SK-N-SH treated with all-trans-retinoic acid at 6 μM for 48 hours (cell line): ENCODE measurements at regions not wholly inside any gene's neighbourhood (a gene's known extent, or its start where the extent isn't known, plus 50 kb on each side); places are given as distances from the start of the nearest gene placed in this dataset.
A peak's percentile ranks its signal among the peaks of the same experiment; 100 is the strongest.

ENCODE experiments used
- ATAC-seq: fragments of 200-7000 bp; cut with Tn5 transposase; 3 replicates; pipeline ENCODE4 v1.9.1; 2020; ENCODE audit warnings: mild to moderate bottlenecking, moderate library complexity
- ARNTL ChIP-seq: fragments of 450-650 bp; formaldehyde crosslinking; IDR thresholded peaks from 2 replicates; pipeline ENCODE4 v1.5.0; 2020; ENCODE audit warnings: low read depth, mild to moderate bottlenecking, moderate library complexity, borderline replicate concordance
- BACH2 ChIP-seq: fragments of 250-450 bp; sonication (Bioruptor Pico); IDR thresholded peaks from 2 replicates; pipeline ENCODE4 v1.9.0; 2021; ENCODE audit warnings: mild to moderate bottlenecking, borderline replicate concordance
- CREB5 ChIP-seq: fragments of 250-450 bp; sonication (Bioruptor Pico); IDR thresholded peaks from 2 replicates; pipeline ENCODE4 v1.5.1; 2020; ENCODE audit warnings: low read depth, mild to moderate bottlenecking, moderate library complexity
- CSRNP3 ChIP-seq: fragments of 250-450 bp; sonication (Bioruptor Pico); IDR thresholded peaks from 2 replicates; pipeline ENCODE4 v1.5.1; 2021; ENCODE audit warnings: mild to moderate bottlenecking, moderate library complexity
- ISL1 ChIP-seq: fragments of 250-450 bp; sonication (Bioruptor Pico); IDR thresholded peaks from 2 replicates; pipeline ENCODE4 v2.1.2; 2022; ENCODE audit warnings: mild to moderate bottlenecking, moderate library complexity
- OSR1 ChIP-seq: fragments of 250-450 bp; sonication (Bioruptor Pico); IDR thresholded peaks from 2 replicates; pipeline ENCODE4 v1.8.0; 2022; ENCODE audit warnings: moderate library complexity, mild to moderate bottlenecking, inconsistent platforms
- PATZ1 ChIP-seq: fragments of 250-450 bp; sonication (Bioruptor Pico); IDR thresholded peaks from 2 replicates; pipeline ENCODE4 v1.8.0; 2020; ENCODE audit warnings: mild to moderate bottlenecking, moderate library complexity, borderline replicate concordance
- POU6F1 ChIP-seq: fragments of 250-450 bp; sonication (Bioruptor Pico); IDR thresholded peaks from 2 replicates; pipeline ENCODE4 v1.8.0; 2021; ENCODE audit warnings: low read depth, mild to moderate bottlenecking, moderate library complexity, borderline replicate concordance
- PPARA ChIP-seq: fragments of 250-450 bp; sonication (Bioruptor Pico); IDR thresholded peaks from 2 replicates; pipeline ENCODE4 v1.5.0; 2020; ENCODE audit warnings: mild to moderate bottlenecking, borderline replicate concordance
- RARB ChIP-seq: fragments of 250-450 bp; sonication (Bioruptor Pico); IDR thresholded peaks from 2 replicates; pipeline ENCODE4 v1.8.0; 2021; ENCODE audit warnings: mild to moderate bottlenecking, moderate library complexity
- TCF4 ChIP-seq: fragments of 250-450 bp; sonication (Bioruptor Pico); IDR thresholded peaks from 2 replicates; pipeline ENCODE4 v1.8.0; 2021; ENCODE audit warnings: mild to moderate bottlenecking, moderate library complexity, borderline replicate concordance
- TOX ChIP-seq: fragments of 250-450 bp; sonication (Bioruptor Pico); IDR thresholded peaks from 2 replicates; pipeline ENCODE4 v1.8.0; 2021; ENCODE audit warnings: mild to moderate bottlenecking, moderate library complexity, borderline replicate concordance
- TSHZ2 ChIP-seq: fragments of 250-450 bp; sonication (Bioruptor Pico); IDR thresholded peaks from 2 replicates; pipeline ENCODE4 v1.5.0; 2020; ENCODE audit warnings: mild to moderate bottlenecking, moderate library complexity
- ZFP3 ChIP-seq: fragments of 250-450 bp; sonication (Bioruptor Pico); IDR thresholded peaks from 2 replicates; pipeline ENCODE4 v1.5.0; 2020; ENCODE audit warnings: mild to moderate bottlenecking, moderate library complexity
- ZFP30 ChIP-seq: fragments of 450-650 bp; formaldehyde crosslinking; IDR thresholded peaks from 2 replicates; pipeline ENCODE4 v1.5.0; 2022; ENCODE audit warnings: mild to moderate bottlenecking, moderate library complexity
- ZNF565 ChIP-seq: fragments of 450-650 bp; formaldehyde crosslinking; conservative IDR thresholded peaks from 2 replicates; pipeline ENCODE4 v1.5.0; 2020; ENCODE audit warnings: low read depth, mild to moderate bottlenecking, moderate library complexity
- ZNF70 ChIP-seq: fragments of 450-650 bp; formaldehyde crosslinking; IDR thresholded peaks from 2 replicates; pipeline ENCODE4 v1.5.0; 2020; ENCODE audit warnings: mild to moderate bottlenecking, moderate library complexity
- ZNF8 ChIP-seq: fragments of 450-650 bp; formaldehyde crosslinking; IDR thresholded peaks from 2 replicates; pipeline ENCODE4 v1.5.0; 2020; ENCODE audit warnings: mild to moderate bottlenecking, moderate library complexity

- ATAC-seq, result no peak; the same call in 2 of the 3 replicates
- TF ChIP-seq OSR1 (CRISPR knock-in tag) (no peak), ARNTL (no peak), CSRNP3 (CRISPR knock-in tag) (no peak), ISL1 (0 out of 2 replicates have a peak, but pooled peaks have one; percentile 6), PATZ1 (CRISPR knock-in tag) (no peak), TSHZ2 (CRISPR knock-in tag) (no peak), ZFP30 (CRISPR knock-in tag) (no peak)
Measured at GRCh38 chr17:71470062-71470461, 650.8 kb upstream of the SOX9 start.

GRCh38 chr17:71472809-71473789 lies 647.7 kb upstream of the SOX9 start:
- TF ChIP-seq PPARA (CRISPR knock-in tag) (no peak), ISL1 (no peak), BACH2 (CRISPR knock-in tag) (no peak), ZNF8 (CRISPR knock-in tag) (no peak), POU6F1 (CRISPR knock-in tag) (no peak), TCF4 (CRISPR knock-in tag) (no peak), ZNF70 (CRISPR knock-in tag) (no peak), ZNF565 (CRISPR knock-in tag) (no peak), CREB5 (CRISPR knock-in tag) (no peak), ARNTL (no peak), OSR1 (CRISPR knock-in tag) (no peak), CSRNP3 (CRISPR knock-in tag) (no peak), RARB (CRISPR knock-in tag) (no peak), TOX (no peak), ZFP3 (CRISPR knock-in tag) (no peak), PATZ1 (CRISPR knock-in tag) (no peak)
- peak; percentile 96 for ATAC-seq
